RWPE2 (cell line): ENCODE measurements at regions not wholly inside any gene's neighbourhood (a gene's known extent, or its start where the extent isn't known, plus 50 kb on each side); places are given as distances from the start of the nearest gene placed in this dataset.

Experiments
- ATAC-seq: fragments of 200-7000 bp; cut with Tn5 transposase; 3 replicates; pipeline ENCODE4 v1.9.1; 2021; ENCODE audit warnings: low read depth
- DNase-seq: peaks from one replicate; pipeline ENCODE4 v3.0.0-alpha.2; 2020; ENCODE audit warnings: low spot score
- H3K27ac ChIP-seq: fragments of 450-650 bp; 2 replicates; pipeline ENCODE4 v1.5.1; 2017; ENCODE audit warnings: mild to moderate bottlenecking; ENCODE audit not compliant: poor library complexity, severe bottlenecking
- H3K27me3 ChIP-seq: fragments of 250-450 bp; sonication (Bioruptor Pico); 2 replicates; pipeline ENCODE4 v1.5.1; 2021; ENCODE audit warnings: mild to moderate bottlenecking, moderate library complexity; ENCODE audit not compliant: insufficient read depth, poor library complexity, severe bottlenecking
- H3K36me3 ChIP-seq: fragments of 250-450 bp; sonication (Bioruptor Pico); 2 replicates; pipeline ENCODE4 v1.5.1; 2020; ENCODE audit warnings: low read depth, mild to moderate bottlenecking, moderate library complexity
- H3K4me1 ChIP-seq: fragments of 250-450 bp; sonication (Bioruptor Pico); 2 replicates; pipeline ENCODE4 v1.5.1; 2021; ENCODE audit warnings: mild to moderate bottlenecking, moderate library complexity; ENCODE audit not compliant: insufficient read depth, poor library complexity, severe bottlenecking
- H3K4me3 ChIP-seq: fragments of 250-450 bp; sonication (Bioruptor Pico); 2 replicates; pipeline ENCODE4 v1.5.1; 2021; ENCODE audit warnings: mild to moderate bottlenecking, moderate library complexity; ENCODE audit not compliant: severe bottlenecking
- H3K9me3 ChIP-seq: fragments of 250-450 bp; sonication (Bioruptor Pico); 2 replicates; pipeline ENCODE4 v1.5.1; 2021; ENCODE audit warnings: mild to moderate bottlenecking, moderate library complexity; ENCODE audit not compliant: severe bottlenecking
- CTCF ChIP-seq: fragments of 450-650 bp; IDR thresholded peaks from one replicate; pipeline ENCODE4 v1.5.1; 2017; ENCODE audit warnings: mild to moderate bottlenecking, moderate library complexity; ENCODE audit not compliant: poor library complexity, severe bottlenecking

- Histone ChIP-seq H3K27me3 (no peaks in the 10 kb centered on the region), H3K4me1 (no peaks in the 10 kb centered on the region), H3K9me3 (no peaks in the 10 kb centered on the region), H3K4me3 (no peak overlapping the region), H3K27ac (no peak overlapping the region), H3K36me3 (no peaks in the 10 kb centered on the region)
- ATAC-seq (no peak), DNase-seq (no peak)
- TF ChIP-seq CTCF, result no peak
Observed at GRCh38 chr2:151030663-151031230, 230.9 kb downstream of the RBM43 start.

- DNase-seq (no peak), ATAC-seq (no peak)
- Histone ChIP-seq H3K27ac (no peak overlapping the region), H3K4me1 (no peaks in the 10 kb centered on the region), H3K36me3 (no peaks in the 10 kb centered on the region), H3K9me3 (no peaks in the 10 kb centered on the region), H3K27me3 (no peaks in the 10 kb centered on the region), H3K4me3 (no peak overlapping the region)
- TF ChIP-seq CTCF, result no peak
Observed at GRCh38 chr2:151029406-151030157, 232.1 kb downstream of the RBM43 start.

- H3K4me1 ChIP-seq, result no peaks in the 10 kb centered on the region
Observed at GRCh38 chr2:151028691-151029176, 232.9 kb downstream of the RBM43 start.

GRCh38 chr2:151027151-151027550, 234.5 kb downstream of the RBM43 start:
- ATAC-seq (no peak), DNase-seq (no peak)
- TF ChIP-seq CTCF, result no peak
- Histone ChIP-seq H3K4me3 (no peak overlapping the region), H3K27me3 (no peaks in the 10 kb centered on the region), H3K36me3 (no peaks in the 10 kb centered on the region), H3K9me3 (no peaks in the 10 kb centered on the region), H3K27ac (no peak overlapping the region), H3K4me1 (no peaks in the 10 kb centered on the region)

More at GRCh38 chr2:151028691-151029176, 232.9 kb downstream of the RBM43 start:
- Histone ChIP-seq H3K27me3 (no peaks in the 10 kb centered on the region), H3K4me3 (no peak overlapping the region), H3K36me3 (no peaks in the 10 kb centered on the region), H3K9me3 (no peaks in the 10 kb centered on the region), H3K27ac (no peak overlapping the region)
- no peak for DNase-seq
- no peak for ATAC-seq
- no peak for TF ChIP-seq CTCF

GRCh38 chr2:151025816-151026215, 235.8 kb downstream of the RBM43 start:
- TF ChIP-seq CTCF, result no peak

More at GRCh38 chr2:151025816-151026215, 235.8 kb downstream of the RBM43 start:
- no peak overlapping the region for H3K27ac ChIP-seq
- no peaks in the 10 kb centered on the region for H3K36me3 ChIP-seq
- DNase-seq (no peak), ATAC-seq (no peak)
- no peak overlapping the region for H3K4me3 ChIP-seq
- no peaks in the 10 kb centered on the region for H3K27me3 ChIP-seq
- no peaks in the 10 kb centered on the region for H3K4me1 ChIP-seq
- H3K9me3 ChIP-seq, result no peaks in the 10 kb centered on the region
